Lower leg skin (tissue), 4 donors: ENCODE measurements at regions not wholly inside any gene's neighbourhood (a gene's known extent, or its start where the extent isn't known, plus 50 kb on each side); places are given as distances from the start of the nearest gene placed in this dataset.

ENCODE experiments used
- DNase-seq, 2 donors: peaks; one replicate each; pipeline ENCODE4 v3.0.0-alpha.2; 2019; ENCODE audit warnings: low spot score in 2 of 2
- H3K4me3 ChIP-seq: fragments of 200-600 bp; sonication (generic); 2 replicates; pipeline ENCODE4 v1.5.1; 2017; ENCODE audit warnings: mild to moderate bottlenecking, low read depth; ENCODE audit not compliant: poor library complexity, severe bottlenecking
- CTCF ChIP-seq, 3 donors: fragments of 450-650 bp; IDR thresholded peaks; one replicate each; pipeline ENCODE4 v1.5.1; 2016; ENCODE audit warnings: antibody characterized with exemption in 3 of 3, mild to moderate bottlenecking in 3 of 3, moderate library complexity in 2 of 3
- POLR2A ChIP-seq, 2 donors: fragments of 450-650 bp; IDR thresholded peaks; one replicate each; pipeline ENCODE4 v1.6.1; 2016 to 2017; ENCODE audit warnings: antibody characterized with exemption in 2 of 2, mild to moderate bottlenecking in 1 of 2, moderate library complexity in 1 of 2
- WGBS, 2 donors: methylation state at CpG; one replicate each; pipeline ENCODE4 v1.1.5; 2018; 5-methylcytosine and 5-hydroxymethylcytosine counted together
- intact Hi-C: fragments of 100-400 bp; cut with DNase I; formaldehyde crosslinking; loops from one replicate; pipeline ENCODE4 v1.15.0; 2023; ENCODE audit warnings: low total_unique reads

DNA sequence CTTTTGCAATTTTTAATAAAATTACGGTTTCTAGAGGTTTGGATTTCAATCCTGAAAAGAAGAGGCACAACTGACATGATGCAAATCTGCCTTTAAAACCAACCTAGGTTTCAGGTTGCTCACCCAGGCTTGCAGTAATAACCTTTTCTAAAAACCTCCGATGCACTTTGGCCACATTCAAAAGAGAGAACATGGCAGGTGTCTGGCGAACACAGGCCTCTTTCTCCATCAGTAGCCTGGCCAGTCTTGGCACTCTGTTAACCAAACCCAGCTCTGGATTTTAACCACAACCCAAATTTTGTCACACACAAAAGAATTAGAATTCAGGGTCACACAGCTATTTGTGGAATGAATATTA lies 55.8 kb upstream of the MAFB start:
- H3K4me3 ChIP-seq = no peak overlapping the region
- TF ChIP-seq POLR2A (IDR thresholded peaks at IDR 0.05) (no peak), CTCF (IDR thresholded peaks at IDR 0.05) (no peak)
- WGBS, 2 donors = 80 to 83% methylated on average over 3 of the region's 3 CpGs
- no peak for DNase-seq
- intact Hi-C loops = no loop called here

- 57 to 76% methylated on average over 5 of the region's 5 CpGs for WGBS, 2 donors
- H3K4me3 ChIP-seq = no peak overlapping the region
- TF ChIP-seq POLR2A (IDR thresholded peaks at IDR 0.05) = no peak
- no peak for TF ChIP-seq CTCF (IDR thresholded peaks at IDR 0.05)
- intact Hi-C loops = no loop called here
- no peak for DNase-seq
Measured at GRCh38 chr20:40746251-40746650, 57.2 kb upstream of the MAFB start.

GRCh38 chr20:40748182-40748581 lies 59.1 kb upstream of the MAFB start:
- 83 to 85% methylated on average over 3 of the region's 3 CpGs for WGBS, 2 donors
- intact Hi-C loops = no loop called here
- no peak overlapping the region for H3K4me3 ChIP-seq
- TF ChIP-seq POLR2A (IDR thresholded peaks at IDR 0.05) (no peak), CTCF (IDR thresholded peaks at IDR 0.05) (no peak)
- DNase-seq = no peak

DNA sequence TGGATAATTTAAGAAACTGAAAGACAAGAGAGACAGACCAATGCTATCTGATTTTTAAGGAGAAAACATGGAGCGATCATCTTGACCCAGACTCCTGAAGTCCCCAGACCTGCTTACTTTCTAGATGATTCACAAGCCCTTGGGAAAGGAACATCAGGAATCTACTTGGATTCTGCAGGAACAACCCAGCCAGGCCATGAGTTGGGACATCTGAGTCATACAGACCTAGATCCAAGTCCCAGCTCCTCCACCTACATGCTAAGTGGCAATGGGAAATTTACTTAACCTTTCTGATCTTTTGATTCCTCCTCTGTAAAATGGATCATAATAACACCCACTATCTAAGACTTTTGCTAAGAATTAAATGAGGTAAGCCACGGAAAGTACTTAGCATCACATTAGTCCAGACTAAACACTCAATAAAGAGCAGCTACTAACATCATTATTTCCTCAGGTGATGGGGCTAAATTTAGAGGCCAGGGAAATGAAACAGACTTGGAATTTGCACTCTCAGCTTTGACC lies 61.0 kb upstream of the MAFB start:
- intact Hi-C loops = no loop called here
- peak in 1 of 2 donors; percentile 25 for DNase-seq
- 73 to 77% methylated on average over 2 of the region's 2 CpGs for WGBS, 2 donors

GRCh38 chr20:40750541-40751035 lies 61.6 kb upstream of the MAFB start:
- TF ChIP-seq POLR2A (IDR thresholded peaks at IDR 0.05) = no peak
- TF ChIP-seq CTCF (IDR thresholded peaks at IDR 0.05) = no peak
- DNase-seq = no peak
- intact Hi-C loops = no loop called here
- no peak overlapping the region for H3K4me3 ChIP-seq
- 56 to 63% methylated on average over 5 of the region's 5 CpGs for WGBS, 2 donors

More for the DNA sequence above, 61.0 kb upstream of the MAFB start:
- TF ChIP-seq POLR2A (IDR thresholded peaks at IDR 0.05) (no peak), CTCF (IDR thresholded peaks at IDR 0.05) (no peak)
- H3K4me3 ChIP-seq = no peak overlapping the region

DNA sequence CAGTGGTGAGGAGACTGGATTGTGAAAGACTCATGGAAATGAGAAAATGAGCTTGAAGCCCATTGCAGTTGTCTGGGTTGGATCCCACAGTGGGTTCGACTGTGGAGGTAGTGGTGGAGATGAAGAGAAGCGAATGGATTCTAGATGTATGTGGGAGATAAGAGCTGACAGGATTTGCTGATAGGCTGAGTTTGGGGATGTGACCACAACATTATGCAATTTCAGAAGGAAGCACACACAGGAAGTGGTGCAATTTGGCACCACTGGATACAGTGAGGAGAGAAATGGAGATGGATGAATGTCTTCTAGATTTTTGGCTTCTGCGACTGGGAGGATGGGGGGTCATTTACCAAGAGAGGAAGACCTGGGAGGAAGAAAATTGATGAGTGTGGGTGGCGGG lies 64.4 kb upstream of the MAFB start:
- no peak for DNase-seq
- H3K4me3 ChIP-seq = no peak overlapping the region
- 84% methylated on average over 4 of the region's 4 CpGs for WGBS, 2 donors
- intact Hi-C loops = no loop called here
- no peak for TF ChIP-seq POLR2A (IDR thresholded peaks at IDR 0.05)
